Loucy (cell line): ENCODE measurements at regions not wholly inside any gene's neighbourhood (a gene's known extent, or its start where the extent isn't known, plus 50 kb on each side); places are given as distances from the start of the nearest gene placed in this dataset.

Source experiments
- H2AFZ ChIP-seq: fragments of 200-600 bp; sonication (generic); 2 replicates; pipeline ENCODE4 v1.6.0; 2016; ENCODE audit warnings: antibody characterized with exemption, mild to moderate bottlenecking, low read length, moderate library complexity
- H3F3A ChIP-seq: fragments of 200-600 bp; 2 replicates; pipeline ENCODE4 v1.6.0; 2016; ENCODE audit warnings: antibody characterized with exemption, low read depth, mild to moderate bottlenecking
- H3K27me3 ChIP-seq: fragments of 200-600 bp; sonication (generic); 2 replicates; pipeline ENCODE4 v1.6.1; 2014; ENCODE audit warnings: low read length, mild to moderate bottlenecking; ENCODE audit not compliant: insufficient read depth, poor library complexity, severe bottlenecking
- H3K36me3 ChIP-seq: fragments of 200-600 bp; sonication (generic); 2 replicates; pipeline ENCODE4 v1.6.1; 2016; ENCODE audit warnings: low read length; ENCODE audit not compliant: insufficient read depth
- H3K4me1 ChIP-seq: fragments of 200-600 bp; sonication (generic); 2 replicates; pipeline ENCODE4 v1.5.1; 2014; ENCODE audit warnings: low read length, mild to moderate bottlenecking; ENCODE audit not compliant: insufficient read depth, poor library complexity, severe bottlenecking
- H3K4me2 ChIP-seq: fragments of 200-600 bp; sonication (generic); 2 replicates; pipeline ENCODE4 v1.6.0; 2014; ENCODE audit warnings: antibody characterized with exemption, low read length, low read depth, mild to moderate bottlenecking; ENCODE audit not compliant: poor library complexity, severe bottlenecking
- H3K4me3 ChIP-seq: fragments of 200-600 bp; sonication (generic); 2 replicates; pipeline ENCODE4 v1.5.1; 2014; ENCODE audit warnings: low read length, mild to moderate bottlenecking, mixed read lengths; ENCODE audit not compliant: poor library complexity, severe bottlenecking
- H3K79me2 ChIP-seq: fragments of 200-600 bp; sonication (generic); 2 replicates; pipeline ENCODE4 v1.6.1; 2014; ENCODE audit warnings: low read length; ENCODE audit not compliant: insufficient read depth
- H3K9ac ChIP-seq: fragments of 200-600 bp; sonication (generic); 2 replicates; pipeline ENCODE4 v1.6.0; 2014; ENCODE audit warnings: mild to moderate bottlenecking, low read depth, low read length, moderate library complexity; ENCODE audit not compliant: poor library complexity, severe bottlenecking
- H3K9me2 ChIP-seq: fragments of 200-600 bp; sonication (generic); replicated peaks from 2 replicates; pipeline ENCODE4 v1.6.1; 2016; ENCODE audit warnings: low read depth, low read length, mixed read lengths
- H3K9me3 ChIP-seq: fragments of 200-600 bp; sonication (generic); 2 replicates; pipeline ENCODE4 v1.6.1; 2014; ENCODE audit warnings: mild to moderate bottlenecking, antibody characterized with exemption, low read length, low read depth; ENCODE audit not compliant: insufficient read depth
- H4K20me1 ChIP-seq: fragments of 200-600 bp; sonication (generic); 2 replicates; pipeline ENCODE4 v1.6.0; 2014; ENCODE audit warnings: antibody characterized with exemption, low read length, mild to moderate bottlenecking; ENCODE audit not compliant: insufficient read depth, poor library complexity, severe bottlenecking
- EZH2phosphoT487 ChIP-seq: fragments of 200-600 bp; IDR thresholded peaks from 2 replicates; pipeline ENCODE4 v1.6.1; 2018; ENCODE audit warnings: antibody characterized with exemption, mild to moderate bottlenecking, moderate library complexity, borderline replicate concordance
- TF ChIP-seq, protein P1 (sequence below): fragments of 200-600 bp; sonication (generic); conservative IDR thresholded peaks from 2 replicates; pipeline ENCODE4 v1.5.1; 2014; ENCODE audit warnings: mild to moderate bottlenecking, antibody characterized with exemption, low read length

DNA sequence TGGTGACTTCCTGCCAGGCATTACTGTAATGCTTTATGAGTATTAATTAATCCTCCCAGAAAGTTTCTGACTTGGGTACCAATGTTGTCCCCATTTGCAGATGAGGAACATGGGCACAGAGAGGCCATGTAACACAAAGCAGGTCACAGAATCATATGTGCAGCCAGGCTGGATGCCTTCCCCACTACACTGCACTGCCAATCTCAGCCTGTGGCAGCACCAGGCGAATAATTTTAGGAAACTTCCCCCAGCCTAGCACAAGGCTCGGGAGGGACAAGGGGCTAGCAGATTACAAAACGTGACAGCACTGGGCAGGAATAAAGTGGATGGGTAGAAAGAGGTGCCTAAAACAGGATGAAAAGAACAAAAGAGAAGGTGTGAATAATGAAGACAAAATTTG lies 331.7 kb upstream of the PROX1 start:
- Histone ChIP-seq H3K4me1 (no peaks in the 10 kb centered on the region), H3K36me3 (no peaks in the 10 kb centered on the region), H3K9ac (no peak overlapping the region), H3K9me2 (no peaks in the 10 kb centered on the region), H4K20me1 (no peaks in the 10 kb centered on the region), H3F3A (no peaks in the 10 kb centered on the region), H3K9me3 (no peaks in the 10 kb centered on the region), H2AFZ (no peak overlapping the region), H3K4me3 (no peak overlapping the region), H3K4me2 (no peak overlapping the region), H3K27me3 (no peaks in the 10 kb centered on the region), H3K79me2 (no peaks in the 10 kb centered on the region)
- TF ChIP-seq EZH2phosphoT487 = no peak
- TF ChIP-seq, protein P1, sequence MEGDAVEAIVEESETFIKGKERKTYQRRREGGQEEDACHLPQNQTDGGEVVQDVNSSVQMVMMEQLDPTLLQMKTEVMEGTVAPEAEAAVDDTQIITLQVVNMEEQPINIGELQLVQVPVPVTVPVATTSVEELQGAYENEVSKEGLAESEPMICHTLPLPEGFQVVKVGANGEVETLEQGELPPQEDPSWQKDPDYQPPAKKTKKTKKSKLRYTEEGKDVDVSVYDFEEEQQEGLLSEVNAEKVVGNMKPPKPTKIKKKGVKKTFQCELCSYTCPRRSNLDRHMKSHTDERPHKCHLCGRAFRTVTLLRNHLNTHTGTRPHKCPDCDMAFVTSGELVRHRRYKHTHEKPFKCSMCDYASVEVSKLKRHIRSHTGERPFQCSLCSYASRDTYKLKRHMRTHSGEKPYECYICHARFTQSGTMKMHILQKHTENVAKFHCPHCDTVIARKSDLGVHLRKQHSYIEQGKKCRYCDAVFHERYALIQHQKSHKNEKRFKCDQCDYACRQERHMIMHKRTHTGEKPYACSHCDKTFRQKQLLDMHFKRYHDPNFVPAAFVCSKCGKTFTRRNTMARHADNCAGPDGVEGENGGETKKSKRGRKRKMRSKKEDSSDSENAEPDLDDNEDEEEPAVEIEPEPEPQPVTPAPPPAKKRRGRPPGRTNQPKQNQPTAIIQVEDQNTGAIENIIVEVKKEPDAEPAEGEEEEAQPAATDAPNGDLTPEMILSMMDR = no peak

DNA sequence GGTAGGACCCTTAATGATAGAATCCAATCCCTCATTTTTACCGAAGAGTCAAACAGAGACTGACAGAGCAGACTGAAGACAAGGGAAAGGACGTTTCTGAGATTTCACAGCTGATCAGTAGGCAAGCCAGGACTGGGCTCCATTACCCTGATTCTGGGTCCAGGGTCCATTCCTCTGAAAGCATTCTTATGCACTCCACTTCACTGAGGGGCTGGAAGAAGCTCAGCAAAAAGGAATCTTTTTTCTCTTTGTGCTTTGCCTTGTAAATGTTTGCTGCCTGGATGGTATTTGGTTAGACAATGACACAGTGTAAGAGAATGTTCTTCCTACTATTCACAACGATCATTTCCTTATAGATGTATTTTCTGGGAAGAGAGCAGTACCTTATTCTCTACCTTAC lies 331.3 kb upstream of the PROX1 start:
- H3K9me2 ChIP-seq = no peaks in the 10 kb centered on the region
- H3K4me2 ChIP-seq = no peak overlapping the region
- TF ChIP-seq, protein P1 = no peak
- no peak for TF ChIP-seq EZH2phosphoT487
- H3K36me3 ChIP-seq = no peaks in the 10 kb centered on the region
- no peaks in the 10 kb centered on the region for H3K4me1 ChIP-seq
- H3K4me3 ChIP-seq = no peak overlapping the region
- no peak overlapping the region for H2AFZ ChIP-seq
- no peaks in the 10 kb centered on the region for H3K27me3 ChIP-seq
- no peaks in the 10 kb centered on the region for H3K9me3 ChIP-seq
- no peaks in the 10 kb centered on the region for H3F3A ChIP-seq
- H4K20me1 ChIP-seq = no peaks in the 10 kb centered on the region
- H3K79me2 ChIP-seq = no peaks in the 10 kb centered on the region
- no peak overlapping the region for H3K9ac ChIP-seq

DNA sequence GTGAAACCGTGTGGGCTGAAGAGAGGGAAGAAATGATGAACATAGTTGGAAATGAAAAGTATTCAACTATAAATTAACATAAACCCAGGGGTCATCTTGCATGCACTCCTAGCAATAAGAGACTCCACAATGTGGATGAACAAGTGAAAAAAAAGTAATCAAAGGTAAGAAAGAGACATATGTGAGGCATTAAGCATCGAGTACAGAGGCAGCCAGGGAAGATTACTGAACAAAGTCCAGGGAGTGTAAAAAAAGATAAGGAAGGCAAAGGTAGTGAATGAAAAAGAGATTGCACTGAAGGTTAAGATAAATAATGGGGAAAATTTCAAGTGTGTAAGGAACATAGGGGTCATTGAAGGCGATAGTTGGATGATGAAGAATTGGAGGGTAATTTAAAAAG lies 330.8 kb upstream of the PROX1 start:
- no peaks in the 10 kb centered on the region for H4K20me1 ChIP-seq
- H3K9ac ChIP-seq = no peak overlapping the region
- no peaks in the 10 kb centered on the region for H3K9me3 ChIP-seq
- no peaks in the 10 kb centered on the region for H3K36me3 ChIP-seq
- no peaks in the 10 kb centered on the region for H3K9me2 ChIP-seq
- H3K4me3 ChIP-seq = no peak overlapping the region
- TF ChIP-seq, protein P1 = no peak
- no peak for TF ChIP-seq EZH2phosphoT487
- no peaks in the 10 kb centered on the region for H3F3A ChIP-seq
- H3K4me1 ChIP-seq = no peaks in the 10 kb centered on the region
- no peak overlapping the region for H2AFZ ChIP-seq
- no peaks in the 10 kb centered on the region for H3K27me3 ChIP-seq
- no peaks in the 10 kb centered on the region for H3K79me2 ChIP-seq
- H3K4me2 ChIP-seq = no peak overlapping the region
